Liver (tissue), 8 donors: ENCODE measurements at regions not wholly inside any gene's neighbourhood (a gene's known extent, or its start where the extent isn't known, plus 50 kb on each side); places are given as distances from the start of the nearest gene placed in this dataset.

Experiments used
- DNase-seq: peaks from one replicate; pipeline ENCODE4 v3.0.0-alpha.2; 2017; ENCODE audit warnings: low spot score
- H3K27ac ChIP-seq, 2 donors: one replicate each; pipeline ENCODE4 v1.7.0; 2013; ENCODE audit warnings: inconsistent platforms in 2 of 2, low read length in 2 of 2, control low read depth in 1 of 2, low read depth in 1 of 2, mild to moderate bottlenecking in 1 of 2
- H3K27me3 ChIP-seq, 4 donors: one replicate each; pipeline versions ENCODE4 v1.6.1 to v1.7.0; 2013; ENCODE audit warnings: low read length in 3 of 4, inconsistent platforms in 1 of 4, mild to moderate bottlenecking in 1 of 4, moderate library complexity in 1 of 4; ENCODE audit not compliant: control insufficient read depth in 4 of 4, insufficient read depth in 4 of 4
- H3K36me3 ChIP-seq, 4 donors: one replicate each; pipeline versions ENCODE4 v1.6.1 to v1.7.0; 2013; ENCODE audit warnings: low read length in 3 of 4, mild to moderate bottlenecking in 3 of 4, low read depth in 1 of 4, moderate library complexity in 1 of 4; ENCODE audit not compliant: control insufficient read depth in 4 of 4, insufficient read depth in 3 of 4
- H3K4me1 ChIP-seq, 4 donors: one replicate each; pipeline versions ENCODE4 v1.6.1 to v1.7.0; 2013; ENCODE audit warnings: low read length in 3 of 4, mild to moderate bottlenecking in 3 of 4, moderate library complexity in 1 of 4; ENCODE audit not compliant: control insufficient read depth in 4 of 4, insufficient read depth in 4 of 4
- H3K4me3 ChIP-seq, 3 donors: one replicate each; pipeline versions ENCODE4 v1.6.1 to v1.7.0; 2013; ENCODE audit warnings: low read length in 3 of 3, control low read depth in 1 of 3, low read depth in 1 of 3, mild to moderate bottlenecking in 1 of 3
- H3K9ac ChIP-seq, 2 donors: one replicate each; pipeline ENCODE4 v1.7.0; 2013; ENCODE audit warnings: low read length in 2 of 2, mild to moderate bottlenecking in 2 of 2, moderate library complexity in 2 of 2, control low read depth in 1 of 2, low read depth in 1 of 2
- H3K9me3 ChIP-seq, 4 donors: one replicate each; pipeline versions ENCODE4 v1.6.1 to v1.7.0; 2013; ENCODE audit warnings: low read length in 3 of 4; ENCODE audit not compliant: control insufficient read depth in 4 of 4
- ATF3 ChIP-seq: IDR thresholded peaks from 2 replicates; pipeline ENCODE4 v1.6.1; 2016; ENCODE audit warnings: antibody characterized with exemption
- CTCF ChIP-seq: fragments of 150-350 bp; IDR thresholded peaks from 2 replicates; pipeline ENCODE4 v1.5.1; 2017; ENCODE audit warnings: improper control_type of control experiment, low read depth, low read length; ENCODE audit not compliant: missing input control
- EGR1 ChIP-seq, 2 donors: IDR thresholded peaks; 2 replicates each; pipeline ENCODE4 v1.6.1; 2016 to 2018; ENCODE audit warnings: antibody characterized with exemption in 2 of 2, low read depth in 2 of 2
- FOXA1 ChIP-seq: IDR thresholded peaks from 2 replicates; pipeline ENCODE4 v1.6.1; 2016; ENCODE audit warnings: antibody characterized with exemption
- FOXA2 ChIP-seq: IDR thresholded peaks from 2 replicates; pipeline ENCODE4 v1.6.1; 2016; ENCODE audit warnings: antibody characterized with exemption
- GABPA ChIP-seq, 2 donors: IDR thresholded peaks in 1 of 2; conservative IDR thresholded peaks in 1 of 2; 2 replicates each; pipeline ENCODE4 v1.6.1; 2016; ENCODE audit warnings: antibody characterized with exemption in 2 of 2, mild to moderate bottlenecking in 1 of 2, moderate library complexity in 1 of 2
- HNF4A ChIP-seq, 2 donors: conservative IDR thresholded peaks; 2 replicates each; pipeline ENCODE4 v1.6.1; 2016; ENCODE audit warnings: antibody characterized with exemption in 2 of 2, mild to moderate bottlenecking in 2 of 2
- HNF4G ChIP-seq: IDR thresholded peaks from 2 replicates; pipeline ENCODE4 v1.6.1; 2016; ENCODE audit warnings: antibody characterized with exemption
- JUND ChIP-seq, 2 donors: IDR thresholded peaks; 2 replicates each; pipeline ENCODE4 v1.6.1; 2016; ENCODE audit warnings: antibody characterized with exemption in 2 of 2
- MAX ChIP-seq: IDR thresholded peaks from 2 replicates; pipeline ENCODE4 v1.6.1; 2016; ENCODE audit warnings: antibody characterized with exemption
- NR2F2 ChIP-seq: IDR thresholded peaks from 2 replicates; pipeline ENCODE4 v1.6.1; 2016; ENCODE audit warnings: antibody characterized with exemption
- RAD21 ChIP-seq, 2 donors: IDR thresholded peaks; 2 replicates each; pipeline ENCODE4 v1.6.1; 2016; ENCODE audit warnings: antibody characterized with exemption in 2 of 2, mild to moderate bottlenecking in 2 of 2
- REST ChIP-seq: IDR thresholded peaks from 2 replicates; pipeline ENCODE4 v1.6.1; 2016; ENCODE audit warnings: antibody characterized with exemption, mild to moderate bottlenecking
- RXRA ChIP-seq, 2 donors: IDR thresholded peaks; 2 replicates each; pipeline ENCODE4 v1.6.1; 2017 to 2018; ENCODE audit warnings: antibody characterized with exemption in 2 of 2, mild to moderate bottlenecking in 1 of 2
- SP1 ChIP-seq: IDR thresholded peaks from 2 replicates; pipeline ENCODE4 v1.6.1; 2018; ENCODE audit warnings: antibody characterized with exemption, mild to moderate bottlenecking
- TAF1 ChIP-seq: conservative IDR thresholded peaks from 2 replicates; pipeline ENCODE4 v1.6.1; 2016; ENCODE audit warnings: antibody characterized with exemption, mild to moderate bottlenecking
- YY1 ChIP-seq: IDR thresholded peaks from 2 replicates; pipeline ENCODE4 v1.6.1; 2016; ENCODE audit warnings: antibody characterized with exemption, mild to moderate bottlenecking
- ZBTB33 ChIP-seq: IDR thresholded peaks from 2 replicates; pipeline ENCODE4 v1.6.1; 2016; ENCODE audit warnings: antibody characterized with exemption
- WGBS: extraction: QIAGEN DNeasy Blood & Tissue Kit; methylation state at CpG from one replicate; pipeline ENCODE4 v1.1.7; 2013; 5-methylcytosine and 5-hydroxymethylcytosine counted together
- donor health status: healthy.
- donor health status: healthy.
- donor health status: healthy.
- donor health status: healthy.
- donor health status: healthy.

- Histone ChIP-seq H3K36me3 (peaks cover 0 to 2% (median 0%) of the 10 kb centered on the region in 4 donors), H3K27ac (no peak overlapping the region), H3K4me1 (no peaks in the 10 kb centered on the region), H3K9me3 (no peaks in the 10 kb centered on the region), H3K9ac (no peak overlapping the region), H3K4me3 (no peak overlapping the region), H3K27me3 (no peaks in the 10 kb centered on the region)
- 77% methylated on average over 1 of the region's 1 CpG for WGBS
- DNase-seq = no peak
- no peak for TF ChIP-seq GABPA (IDR thresholded peaks at IDR 0.05 in 1 of 2, conservative IDR thresholded peaks at IDR 0.05 in 1 of 2)
- TF ChIP-seq JUND (IDR thresholded peaks at IDR 0.05) = no peak
- no peak for TF ChIP-seq RXRA (IDR thresholded peaks at IDR 0.05)
- TF ChIP-seq EGR1 (IDR thresholded peaks at IDR 0.05; ENCODE audit: low read depth in 2 of 2) = no peak
- no peak for TF ChIP-seq YY1
- no peak for TF ChIP-seq FOXA1
- no peak for TF ChIP-seq ATF3
- TF ChIP-seq SP1 = no peak
- TF ChIP-seq HNF4A (conservative IDR thresholded peaks at IDR 0.05) = no peak
- no peak for TF ChIP-seq FOXA2
- no peak for TF ChIP-seq HNF4G
- no peak for TF ChIP-seq RAD21 (IDR thresholded peaks at IDR 0.05)
Observed at GRCh38 chr5:148880197-148880596, 53.8 kb downstream of the ADRB2 start.

GRCh38 chr5:148880696-148881095 is 54.3 kb downstream of the ADRB2 start:
- TF ChIP-seq TAF1 (no peak), JUND (IDR thresholded peaks at IDR 0.05) (no peak), RAD21 (IDR thresholded peaks at IDR 0.05) (no peak), HNF4A (conservative IDR thresholded peaks at IDR 0.05) (no peak), FOXA2 (no peak), YY1 (no peak), NR2F2 (no peak), SP1 (no peak), FOXA1 (no peak), ZBTB33 (no peak), RXRA (IDR thresholded peaks at IDR 0.05) (no peak), CTCF (no peak), REST (no peak), EGR1 (IDR thresholded peaks at IDR 0.05; ENCODE audit: low read depth in 2 of 2) (no peak), ATF3 (no peak), GABPA (IDR thresholded peaks at IDR 0.05 in 1 of 2, conservative IDR thresholded peaks at IDR 0.05 in 1 of 2) (no peak), MAX (no peak), HNF4G (no peak)
- WGBS = 86% methylated on average over 2 of the region's 2 CpGs

More at GRCh38 chr5:148880696-148881095, 54.3 kb downstream of the ADRB2 start:
- H3K27ac ChIP-seq = no peak overlapping the region
- no peak overlapping the region for H3K4me3 ChIP-seq
- peaks cover 0 to 2% (median 0%) of the 10 kb centered on the region in 4 donors for H3K36me3 ChIP-seq
- H3K9ac ChIP-seq = no peak overlapping the region
- H3K9me3 ChIP-seq = no peaks in the 10 kb centered on the region
- no peaks in the 10 kb centered on the region for H3K4me1 ChIP-seq
- no peak for DNase-seq
- H3K27me3 ChIP-seq = no peaks in the 10 kb centered on the region
